Thoracic aorta (tissue), 2 donors: ENCODE measurements at regions not wholly inside any gene's neighbourhood (a gene's known extent, or its start where the extent isn't known, plus 50 kb on each side); places are given as distances from the start of the nearest gene placed in this dataset.

Source experiments
- ATAC-seq: fragments of 150-250 bp; one replicate; pipeline ENCODE4 v1.8.0; 2017; ENCODE audit warnings: low read depth; ENCODE audit not compliant: insufficient number of reproducible peaks, low FRiP score
- DNase-seq: peaks from one replicate; pipeline ENCODE4 v3.0.0-alpha.2; 2020; ENCODE audit warnings: low spot score
- H3K27ac ChIP-seq, 2 donors: fragments of 200-600 bp; sonication (generic); 1 replicate in 1 of 2; 2 replicates in 1 of 2; pipeline ENCODE4 v1.5.1; 2016; ENCODE audit warnings: mild to moderate bottlenecking in 2 of 2, moderate library complexity in 2 of 2
- H3K27me3 ChIP-seq: fragments of 200-600 bp; sonication (generic); replicated peaks from 2 replicates; pipeline ENCODE4 v1.6.0; 2016; ENCODE audit warnings: mild to moderate bottlenecking; ENCODE audit not compliant: insufficient read depth
- H3K36me3 ChIP-seq: fragments of 200-600 bp; sonication (generic); one replicate; pipeline ENCODE4 v1.5.1; 2016
- H3K4me1 ChIP-seq, 2 donors: fragments of 200-600 bp; sonication (generic); 1 replicate in 1 of 2; 2 replicates in 1 of 2; pipeline versions ENCODE4 v1.5.1 to v1.6.0; 2016; ENCODE audit warnings: low read depth in 2 of 2, mild to moderate bottlenecking in 1 of 2; ENCODE audit not compliant: control insufficient read depth in 1 of 2
- H3K4me3 ChIP-seq: fragments of 200-600 bp; sonication (generic); 2 replicates; pipeline ENCODE4 v1.5.1; 2016; ENCODE audit warnings: mild to moderate bottlenecking
- H3K9me3 ChIP-seq: fragments of 200-600 bp; sonication (generic); 2 replicates; pipeline ENCODE4 v1.5.1; 2016
- TF ChIP-seq, protein P1 (sequence below): fragments of 200-600 bp; sonication (generic); IDR thresholded peaks from one replicate; pipeline ENCODE4 v1.5.1; 2019; ENCODE audit warnings: antibody characterized with exemption

GRCh38 chr4:32032136-32032672 lies 1312.0 kb downstream of the PCDH7 start:
- Histone ChIP-seq H3K4me1 (no peaks in the 10 kb centered on the region), H3K36me3 (no peaks in the 10 kb centered on the region), H3K27me3 (no peaks in the 10 kb centered on the region), H3K4me3 (no peak overlapping the region), H3K9me3 (no peaks in the 10 kb centered on the region), H3K27ac (no peak overlapping the region)
- DNase-seq (no peak), ATAC-seq (no peak)
- TF ChIP-seq, protein P1, sequence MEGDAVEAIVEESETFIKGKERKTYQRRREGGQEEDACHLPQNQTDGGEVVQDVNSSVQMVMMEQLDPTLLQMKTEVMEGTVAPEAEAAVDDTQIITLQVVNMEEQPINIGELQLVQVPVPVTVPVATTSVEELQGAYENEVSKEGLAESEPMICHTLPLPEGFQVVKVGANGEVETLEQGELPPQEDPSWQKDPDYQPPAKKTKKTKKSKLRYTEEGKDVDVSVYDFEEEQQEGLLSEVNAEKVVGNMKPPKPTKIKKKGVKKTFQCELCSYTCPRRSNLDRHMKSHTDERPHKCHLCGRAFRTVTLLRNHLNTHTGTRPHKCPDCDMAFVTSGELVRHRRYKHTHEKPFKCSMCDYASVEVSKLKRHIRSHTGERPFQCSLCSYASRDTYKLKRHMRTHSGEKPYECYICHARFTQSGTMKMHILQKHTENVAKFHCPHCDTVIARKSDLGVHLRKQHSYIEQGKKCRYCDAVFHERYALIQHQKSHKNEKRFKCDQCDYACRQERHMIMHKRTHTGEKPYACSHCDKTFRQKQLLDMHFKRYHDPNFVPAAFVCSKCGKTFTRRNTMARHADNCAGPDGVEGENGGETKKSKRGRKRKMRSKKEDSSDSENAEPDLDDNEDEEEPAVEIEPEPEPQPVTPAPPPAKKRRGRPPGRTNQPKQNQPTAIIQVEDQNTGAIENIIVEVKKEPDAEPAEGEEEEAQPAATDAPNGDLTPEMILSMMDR: no peak

- DNase-seq: no peak
- Histone ChIP-seq H3K4me3 (no peak overlapping the region), H3K27ac (no peak overlapping the region), H3K36me3 (no peaks in the 10 kb centered on the region), H3K27me3 (no peaks in the 10 kb centered on the region), H3K9me3 (no peaks in the 10 kb centered on the region), H3K4me1 (no peaks in the 10 kb centered on the region)
- TF ChIP-seq, protein P1: no peak
- ATAC-seq: no peak
Measured at GRCh38 chr4:32037399-32037798, 1317.2 kb downstream of the PCDH7 start.

DNA sequence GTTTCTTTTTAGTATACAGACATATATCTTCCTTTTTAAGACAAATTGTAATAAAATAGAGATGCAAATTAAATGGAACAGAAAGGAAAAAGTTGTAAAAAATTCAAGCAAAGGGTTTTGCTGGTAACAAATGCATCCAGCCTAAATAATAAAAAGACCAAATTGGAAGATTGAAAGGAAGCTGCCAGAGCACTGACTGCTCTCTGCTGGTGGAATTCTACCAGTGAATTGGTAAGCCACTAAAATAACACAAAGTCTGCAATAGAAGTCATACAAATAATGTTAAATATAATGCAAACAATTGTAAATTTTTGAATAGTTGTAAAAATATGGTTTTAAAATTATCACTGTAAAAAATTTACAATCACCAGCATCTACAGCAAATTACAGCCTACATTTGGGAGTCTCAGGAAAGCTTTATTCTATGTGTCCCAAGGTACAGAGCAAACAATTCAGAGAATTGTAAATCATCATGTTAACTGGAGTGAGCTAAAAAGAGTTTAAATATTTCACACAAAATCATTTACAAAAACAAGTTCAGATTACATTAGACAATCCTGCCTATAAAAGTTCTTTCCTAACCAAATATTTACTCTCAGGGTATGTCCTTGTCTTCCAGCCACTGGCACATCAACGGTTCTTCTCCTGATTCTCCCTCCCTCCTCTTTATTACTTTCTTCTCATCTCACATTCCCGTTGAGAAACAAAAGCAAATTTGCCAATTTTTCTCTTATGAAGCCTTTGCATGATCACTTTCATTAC lies 1322.5 kb downstream of the PCDH7 start:
- Histone ChIP-seq H3K27me3 (no peaks in the 10 kb centered on the region), H3K27ac (no peak overlapping the region), H3K36me3 (no peaks in the 10 kb centered on the region), H3K4me3 (no peak overlapping the region), H3K4me1 (no peaks in the 10 kb centered on the region), H3K9me3 (no peaks in the 10 kb centered on the region)
- no peak for DNase-seq
- TF ChIP-seq, protein P1: no peak
- no peak for ATAC-seq

- Histone ChIP-seq H3K4me1 (no peaks in the 10 kb centered on the region), H3K36me3 (no peaks in the 10 kb centered on the region), H3K27me3 (no peaks in the 10 kb centered on the region), H3K27ac (no peak overlapping the region), H3K9me3 (no peaks in the 10 kb centered on the region), H3K4me3 (no peak overlapping the region)
- DNase-seq (no peak), ATAC-seq (no peak)
- TF ChIP-seq, protein P1: no peak
Measured at GRCh38 chr4:32043248-32043633, 1323.1 kb downstream of the PCDH7 start.

DNA sequence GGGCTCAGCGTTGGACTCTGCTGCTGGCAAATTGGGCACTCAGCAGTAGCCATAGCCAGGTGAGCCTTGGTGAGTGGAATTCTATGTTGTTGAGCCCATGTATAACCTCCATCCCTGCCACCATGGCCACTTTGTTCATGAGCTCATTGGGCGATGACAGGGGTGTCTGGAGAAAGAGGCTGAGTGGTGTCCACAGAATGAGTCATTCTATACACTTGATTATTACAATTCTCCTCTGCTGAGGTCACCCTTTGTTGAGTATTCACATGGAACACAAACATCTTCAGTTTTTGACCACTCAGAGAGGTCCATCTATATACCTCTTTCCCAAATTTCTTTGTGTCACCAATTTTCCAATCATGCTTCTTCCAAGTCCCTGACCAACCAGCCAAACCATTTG lies 1341.7 kb downstream of the PCDH7 start:
- Histone ChIP-seq H3K27me3 (no peaks in the 10 kb centered on the region), H3K9me3 (no peaks in the 10 kb centered on the region), H3K36me3 (no peaks in the 10 kb centered on the region), H3K4me1 (no peaks in the 10 kb centered on the region), H3K4me3 (no peak overlapping the region), H3K27ac (no peak overlapping the region)
- DNase-seq (no peak), ATAC-seq (no peak)
- TF ChIP-seq, protein P1: no peak
